ENCODE measurements at regions not wholly inside any gene's neighbourhood (a gene's known extent, or its start where the extent isn't known, plus 50 kb on each side); places are given as distances from the start of the nearest gene placed in this dataset.

GRCh38 chr11:128304116-128304515 lies 283.2 kb downstream of the ETS1 start:
- ATAC-seq = no peak
- Mint-ChIP-seq H3K4me3 (peak overlapping the region; percentile 75), H3K27ac (peak overlapping the region; percentile 87), H3K36me3 (peaks cover 18% of the 10 kb centered on the region), H3K9me3 (no peaks in the 10 kb centered on the region), H3K4me1 (peaks cover 62% of the 10 kb centered on the region)
- no peak for DNase-seq (ENCODE audit: low spot score in 2 of 2)

GRCh38 chr11:128303383-128303782 lies 284.0 kb downstream of the ETS1 start:
- Mint-ChIP-seq H3K9me3 (no peaks in the 10 kb centered on the region), H3K4me1 (peaks cover 69% of the 10 kb centered on the region), H3K36me3 (peaks cover 18% of the 10 kb centered on the region), H3K4me3 (peak overlapping the region; percentile 75), H3K27ac (peak overlapping the region; percentile 87)
- DNase-seq (ENCODE audit: low spot score in 2 of 2) = no peak
- ATAC-seq = no peak

GRCh38 chr11:128302425-128303186 lies 284.8 kb downstream of the ETS1 start:
- peak; percentile 97 for ATAC-seq

GRCh38 chr11:128301756-128302155 lies 285.6 kb downstream of the ETS1 start:
- Mint-ChIP-seq H3K4me3 (peak overlapping the region; percentile 75), H3K27ac (peak overlapping the region; percentile 87), H3K36me3 (peaks cover 18% of the 10 kb centered on the region), H3K9me3 (no peaks in the 10 kb centered on the region), H3K4me1 (peaks cover 78% of the 10 kb centered on the region)
- ATAC-seq = no peak
- no peak for DNase-seq (ENCODE audit: low spot score in 2 of 2)

More at GRCh38 chr11:128302425-128303186, 284.8 kb downstream of the ETS1 start:
- peaks cover 18% of the 10 kb centered on the region for H3K36me3 Mint-ChIP-seq
- DNase-seq (ENCODE audit: low spot score in 2 of 2) = peak in 1 of 2 donors; percentile 82
- peak overlapping the region; percentile 75 for H3K4me3 Mint-ChIP-seq
- peaks cover 73% of the 10 kb centered on the region for H3K4me1 Mint-ChIP-seq
- H3K9me3 Mint-ChIP-seq = no peaks in the 10 kb centered on the region
- peak overlapping the region; percentile 87 for H3K27ac Mint-ChIP-seq

GRCh38 chr11:128300785-128301184 lies 286.6 kb downstream of the ETS1 start:
- Mint-ChIP-seq H3K27ac (peak overlapping the region; percentile 87), H3K4me3 (peak overlapping the region; percentile 75), H3K36me3 (peaks cover 16% of the 10 kb centered on the region), H3K9me3 (no peaks in the 10 kb centered on the region), H3K4me1 (peaks cover 75% of the 10 kb centered on the region)
- DNase-seq (ENCODE audit: low spot score in 2 of 2) (no peak), ATAC-seq (no peak)

- H3K27ac Mint-ChIP-seq = peak overlapping the region; percentile 87
- peaks cover 12% of the 10 kb centered on the region for H3K36me3 Mint-ChIP-seq
- ATAC-seq = no peak
- peak in 1 of 2 donors; percentile 55 for DNase-seq (ENCODE audit: low spot score in 2 of 2)
- peaks cover 5% of the 10 kb centered on the region for H3K9me3 Mint-ChIP-seq
- peaks cover 74% of the 10 kb centered on the region for H3K4me1 Mint-ChIP-seq
- H3K4me3 Mint-ChIP-seq = peak overlapping the region; percentile 75
These were observed 288.1 kb downstream of the ETS1 start for GRCh38 chr11:128299132-128299726.

GRCh38 chr11:128298271-128298670 lies 289.1 kb downstream of the ETS1 start:
- H3K9me3 Mint-ChIP-seq = peaks cover 5% of the 10 kb centered on the region
- ATAC-seq (no peak), DNase-seq (ENCODE audit: low spot score in 2 of 2) (no peak)
- peaks cover 12% of the 10 kb centered on the region for H3K36me3 Mint-ChIP-seq
- peak overlapping the region; percentile 87 for H3K27ac Mint-ChIP-seq
- peaks cover 74% of the 10 kb centered on the region for H3K4me1 Mint-ChIP-seq
- peak overlapping the region; percentile 75 for H3K4me3 Mint-ChIP-seq

- peaks cover 5% of the 10 kb centered on the region for H3K9me3 Mint-ChIP-seq
- ATAC-seq (no peak), DNase-seq (ENCODE audit: low spot score in 2 of 2) (no peak)
- H3K36me3 Mint-ChIP-seq = peaks cover 8% of the 10 kb centered on the region
- H3K4me1 Mint-ChIP-seq = peaks cover 74% of the 10 kb centered on the region
- H3K27ac Mint-ChIP-seq = peak overlapping the region; percentile 87
- H3K4me3 Mint-ChIP-seq = no peak overlapping the region
These were observed 289.6 kb downstream of the ETS1 start for GRCh38 chr11:128297805-128298204.

GRCh38 chr11:128297091-128297651 lies 290.2 kb downstream of the ETS1 start:
- peaks cover 3% of the 10 kb centered on the region for H3K36me3 Mint-ChIP-seq
- H3K4me1 Mint-ChIP-seq = peaks cover 79% of the 10 kb centered on the region
- peaks cover 5% of the 10 kb centered on the region for H3K9me3 Mint-ChIP-seq
- peak overlapping the region; percentile 87 for H3K27ac Mint-ChIP-seq
- no peak overlapping the region for H3K4me3 Mint-ChIP-seq
- DNase-seq (ENCODE audit: low spot score in 2 of 2) (no peak), ATAC-seq (no peak)

- DNase-seq (ENCODE audit: low spot score in 2 of 2) (no peak), ATAC-seq (no peak)
- Mint-ChIP-seq H3K4me3 (peak overlapping the region; percentile 79), H3K4me1 (peaks cover 90% of the 10 kb centered on the region), H3K27ac (peak overlapping the region; percentile 99), H3K36me3 (peaks cover 26% of the 10 kb centered on the region), H3K9me3 (peaks cover 5% of the 10 kb centered on the region)
These were observed 292.7 kb downstream of the ETS1 start for GRCh38 chr11:128294671-128295050.

- peaks cover 90% of the 10 kb centered on the region for H3K4me1 Mint-ChIP-seq
- no peak for DNase-seq (ENCODE audit: low spot score in 2 of 2)
- H3K4me3 Mint-ChIP-seq = peak overlapping the region; percentile 79
- H3K36me3 Mint-ChIP-seq = peaks cover 31% of the 10 kb centered on the region
- H3K9me3 Mint-ChIP-seq = peaks cover 5% of the 10 kb centered on the region
- no peak for ATAC-seq
- peak overlapping the region; percentile 99 for H3K27ac Mint-ChIP-seq
These were observed 293.2 kb downstream of the ETS1 start for GRCh38 chr11:128294001-128294670.

- Mint-ChIP-seq H3K4me3 (peak overlapping the region; percentile 79), H3K9me3 (peaks cover 8% of the 10 kb centered on the region), H3K4me1 (peaks cover 91% of the 10 kb centered on the region), H3K27ac (peak overlapping the region; percentile 99), H3K36me3 (peaks cover 42% of the 10 kb centered on the region)
- ATAC-seq = no peak
- no peak for DNase-seq (ENCODE audit: low spot score in 2 of 2)
These were observed 295.5 kb downstream of the ETS1 start for GRCh38 chr11:128291835-128292234.

GRCh38 chr11:128291007-128291406 lies 296.4 kb downstream of the ETS1 start:
- H3K27ac Mint-ChIP-seq = peak overlapping the region; percentile 99
- ATAC-seq = no peak
- peaks cover 94% of the 10 kb centered on the region for H3K4me1 Mint-ChIP-seq
- DNase-seq (ENCODE audit: low spot score in 2 of 2) = peak in 1 of 2 donors; percentile 66
- peaks cover 42% of the 10 kb centered on the region for H3K36me3 Mint-ChIP-seq
- peak overlapping the region; percentile 79 for H3K4me3 Mint-ChIP-seq
- peaks cover 8% of the 10 kb centered on the region for H3K9me3 Mint-ChIP-seq

- Mint-ChIP-seq H3K27ac (peak overlapping the region; percentile 99), H3K4me3 (peak overlapping the region; percentile 79), H3K36me3 (peaks cover 42% of the 10 kb centered on the region), H3K4me1 (peaks cover 98% of the 10 kb centered on the region), H3K9me3 (peaks cover 8% of the 10 kb centered on the region)
- DNase-seq (ENCODE audit: low spot score in 2 of 2) (peak; percentile 59 to 89), ATAC-seq (peak; percentile 76)
These were observed 297.1 kb downstream of the ETS1 start for GRCh38 chr11:128290106-128290840.
